HG03095 (cell line): ENCODE measurements at regions not wholly inside any gene's neighbourhood (a gene's known extent, or its start where the extent isn't known, plus 50 kb on each side); places are given as distances from the start of the nearest gene placed in this dataset.
A peak's percentile ranks its signal among the peaks of the same experiment; 100 is the strongest.
"Not testable (repeated sequence)": the region's sequence is repeated elsewhere in the genome, so short reads cannot be mapped to it uniquely, and the experiment has no call there.

ENCODE experiments used
- ATAC-seq: cut with Tn5 transposase; IDR thresholded peaks from one replicate; pipeline ENCODE4 v1.9.1; 2021; ENCODE audit warnings: moderate library complexity; ENCODE audit not compliant: unreplicated experiment

DNA sequence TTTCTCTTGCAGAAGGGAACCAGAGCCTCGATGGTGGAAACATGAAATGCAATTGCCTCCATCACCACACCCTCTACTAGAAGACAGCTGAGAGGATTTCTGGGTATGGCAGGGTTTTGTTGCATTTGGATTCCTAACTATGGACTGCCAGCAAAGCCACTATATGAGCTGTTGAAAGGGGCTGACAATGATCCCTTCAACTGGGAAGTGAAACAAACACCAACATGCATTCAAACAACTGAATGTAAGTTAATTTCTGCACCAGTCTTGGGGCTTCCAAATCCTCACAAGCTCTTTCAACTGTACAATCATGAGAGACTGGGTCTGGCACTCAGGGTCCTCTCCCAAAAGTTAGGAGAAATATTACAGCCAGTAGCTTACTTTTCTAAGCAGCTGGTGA lies 116.7 kb upstream of the PLCL2 start:
- ATAC-seq = no peak

DNA sequence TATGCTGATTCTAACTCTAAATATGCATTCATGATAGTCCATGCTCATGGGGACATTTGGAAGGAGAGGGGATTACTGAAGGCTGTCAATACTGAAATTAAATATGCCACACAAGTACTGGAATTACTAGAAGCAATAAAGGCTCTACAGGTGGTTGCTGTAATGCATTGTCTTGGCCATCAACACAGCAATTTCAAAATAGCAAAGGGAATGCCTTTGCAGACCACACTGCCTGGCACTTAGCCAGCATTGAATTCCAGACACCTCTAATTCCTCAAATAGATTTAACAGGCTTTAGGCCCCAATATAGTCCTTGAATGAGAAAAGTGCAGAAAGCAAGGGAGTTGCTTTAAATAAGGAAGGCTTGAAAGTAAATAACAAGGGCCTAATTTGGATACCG lies 115.8 kb upstream of the PLCL2 start:
- ATAC-seq = no peak

DNA sequence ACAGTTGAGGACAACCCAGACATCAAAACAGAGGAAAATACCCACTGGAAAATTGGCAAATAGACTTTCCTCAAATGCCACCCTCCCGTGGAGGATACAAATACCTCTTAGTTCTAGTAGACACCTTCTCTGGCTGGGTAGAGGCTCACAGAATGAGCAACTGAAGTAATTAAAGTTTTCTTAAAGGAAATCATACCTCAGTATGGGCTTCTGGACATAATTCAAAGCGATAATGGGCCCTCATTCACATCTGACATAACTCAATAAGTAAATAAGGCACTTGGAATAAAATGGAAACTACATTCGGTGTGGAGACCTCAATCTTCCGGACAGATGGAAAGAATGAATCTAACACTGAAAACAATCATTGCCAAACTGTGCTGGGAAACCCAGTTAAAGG lies 115.2 kb upstream of the PLCL2 start:
- ATAC-seq = no peak

DNA sequence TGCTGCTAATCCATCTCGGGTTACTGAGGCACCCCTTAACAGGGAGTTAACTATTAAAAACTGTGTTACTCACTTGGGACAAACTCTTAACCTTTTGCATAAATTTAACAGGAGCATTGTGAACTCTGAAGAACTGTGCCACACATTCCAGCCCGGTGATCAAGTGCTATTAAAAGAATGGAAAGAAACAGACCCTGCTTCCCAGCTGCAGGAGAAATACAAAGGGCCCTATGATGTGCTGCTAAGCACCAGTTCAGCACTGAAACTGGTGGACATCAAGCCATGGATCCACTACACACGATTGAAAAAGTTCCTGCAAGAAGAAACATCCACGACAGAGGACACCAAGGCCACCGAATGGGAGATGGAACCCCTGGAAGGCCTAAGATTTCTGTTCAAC lies 114.7 kb upstream of the PLCL2 start:
- ATAC-seq = no peak

DNA sequence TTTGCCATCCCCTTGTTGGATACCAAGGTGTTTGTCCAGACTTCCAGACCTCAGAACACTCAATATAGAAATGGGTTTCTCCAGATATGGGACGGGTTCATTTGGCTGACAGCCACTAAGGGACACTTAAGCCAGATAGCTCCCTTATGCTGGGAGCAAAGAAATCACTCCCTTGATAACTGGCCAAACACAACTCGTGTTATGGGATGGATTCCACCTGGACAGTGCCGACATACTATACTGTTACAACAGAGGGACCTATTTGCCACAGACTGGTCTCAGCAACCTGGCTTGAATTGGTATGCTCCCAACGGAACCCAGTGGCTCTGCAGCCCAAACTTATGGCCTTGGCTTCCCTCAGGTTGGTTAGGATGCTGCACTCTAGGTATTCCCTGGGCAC lies 114.0 kb upstream of the PLCL2 start:
- no peak for ATAC-seq

DNA sequence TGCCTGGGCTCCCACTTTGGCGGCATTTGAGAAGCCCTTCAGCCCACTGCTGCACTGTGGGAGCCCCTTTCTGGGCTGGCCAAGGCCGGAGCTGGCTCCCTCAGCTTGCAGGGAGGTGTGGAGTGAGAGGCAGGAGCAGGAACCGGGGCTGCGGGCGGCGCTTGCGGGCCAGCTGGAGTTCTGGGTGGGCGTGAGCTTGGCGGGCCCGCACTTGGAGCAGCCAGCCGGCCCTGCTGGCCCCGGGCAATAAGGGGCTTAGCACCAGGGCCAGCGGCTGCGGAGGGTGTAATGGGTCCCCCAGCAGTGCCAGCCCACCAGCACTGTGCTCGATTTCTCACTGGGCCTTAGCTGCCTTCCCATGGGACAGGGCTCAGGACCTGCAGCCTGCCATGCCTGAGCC lies 111.2 kb upstream of the PLCL2 start:
- ATAC-seq = not testable (repeated sequence)

DNA sequence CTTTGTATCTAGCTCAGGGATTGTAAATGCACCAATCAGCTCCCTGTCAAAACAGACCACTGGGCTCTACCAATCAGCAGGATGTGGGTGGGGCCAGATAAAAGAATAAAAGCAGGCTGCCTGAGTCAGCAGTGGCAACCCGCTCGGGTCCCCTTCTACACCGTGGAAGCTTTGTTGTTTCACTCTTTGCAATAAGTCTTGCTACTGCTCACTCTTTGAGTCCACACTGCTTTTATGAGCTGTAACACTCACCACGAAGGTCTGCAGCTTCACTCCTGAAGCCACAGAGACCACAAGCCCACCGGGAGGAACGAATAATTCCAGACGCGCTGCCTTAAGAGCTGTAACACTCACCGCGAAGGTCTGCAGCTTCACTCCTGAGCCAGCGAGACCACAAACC lies 110.2 kb upstream of the PLCL2 start:
- not testable (repeated sequence) for ATAC-seq

DNA sequence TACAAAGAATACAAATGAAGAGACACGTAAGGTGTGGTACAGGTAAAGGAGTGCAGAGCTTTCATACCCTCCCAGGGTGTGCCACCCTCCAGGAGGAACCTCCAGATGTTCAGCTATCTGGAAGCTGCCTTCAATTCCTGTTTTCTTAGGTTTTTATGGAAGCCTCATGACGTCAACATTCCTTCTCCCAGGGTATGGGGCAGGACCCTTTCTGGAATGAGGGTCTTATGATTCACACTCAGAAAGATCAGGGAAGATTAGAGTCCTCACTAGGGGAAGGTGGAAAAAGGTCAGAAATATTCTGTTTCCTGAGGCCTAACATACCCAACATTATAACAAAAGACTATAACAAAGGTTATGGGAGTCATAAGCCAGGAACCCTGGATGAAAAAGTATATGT lies 99.8 kb upstream of the PLCL2 start:
- ATAC-seq = no peak

DNA sequence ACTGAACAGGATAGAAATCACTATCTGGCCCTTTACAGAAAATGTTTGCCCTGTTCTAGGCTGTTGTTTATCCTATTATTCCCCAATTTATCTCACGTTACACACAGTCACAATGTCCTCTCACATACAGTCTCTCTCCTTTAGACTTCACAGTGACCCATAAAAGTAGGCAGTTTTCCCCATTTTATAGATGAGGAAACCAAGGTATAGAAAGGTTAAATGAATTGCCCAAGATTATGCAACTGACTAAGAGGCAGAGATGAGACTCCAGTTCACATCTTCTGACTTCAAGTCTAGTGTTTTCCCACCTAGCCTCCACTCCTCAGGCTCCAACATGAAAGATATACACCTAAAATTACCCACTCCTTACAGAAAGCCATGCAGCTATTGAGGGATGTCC lies 99.3 kb upstream of the PLCL2 start:
- no peak for ATAC-seq

DNA sequence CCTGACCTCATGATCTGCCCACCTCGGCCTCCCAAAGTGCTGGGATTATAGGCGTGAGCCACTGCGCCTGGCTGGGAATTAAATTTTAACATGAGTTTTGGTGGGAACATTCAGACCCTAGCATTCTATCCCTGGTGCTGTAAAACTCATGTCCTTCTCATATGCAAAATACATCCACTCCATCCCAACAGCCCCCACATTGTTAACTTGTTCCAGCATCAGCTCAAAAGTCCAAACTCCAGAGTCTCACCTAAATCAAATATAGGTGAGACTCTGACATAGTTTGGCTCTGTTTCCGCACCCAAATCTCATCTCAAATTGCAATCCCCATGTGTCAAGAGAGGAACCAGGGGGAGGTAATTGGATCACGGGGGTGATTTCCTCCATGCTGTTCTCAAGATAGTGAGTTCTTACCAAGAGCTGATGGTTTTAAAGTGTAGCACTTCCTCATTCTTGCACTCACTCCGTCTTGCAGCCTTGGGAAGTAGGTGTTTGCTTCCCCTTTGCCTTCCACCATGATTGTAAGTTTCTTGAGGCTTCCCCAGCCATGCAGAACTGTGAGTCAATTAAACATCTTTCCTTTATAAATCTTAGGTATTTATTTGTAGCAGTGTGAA lies 96.2 kb upstream of the PLCL2 start:
- no peak for ATAC-seq

DNA sequence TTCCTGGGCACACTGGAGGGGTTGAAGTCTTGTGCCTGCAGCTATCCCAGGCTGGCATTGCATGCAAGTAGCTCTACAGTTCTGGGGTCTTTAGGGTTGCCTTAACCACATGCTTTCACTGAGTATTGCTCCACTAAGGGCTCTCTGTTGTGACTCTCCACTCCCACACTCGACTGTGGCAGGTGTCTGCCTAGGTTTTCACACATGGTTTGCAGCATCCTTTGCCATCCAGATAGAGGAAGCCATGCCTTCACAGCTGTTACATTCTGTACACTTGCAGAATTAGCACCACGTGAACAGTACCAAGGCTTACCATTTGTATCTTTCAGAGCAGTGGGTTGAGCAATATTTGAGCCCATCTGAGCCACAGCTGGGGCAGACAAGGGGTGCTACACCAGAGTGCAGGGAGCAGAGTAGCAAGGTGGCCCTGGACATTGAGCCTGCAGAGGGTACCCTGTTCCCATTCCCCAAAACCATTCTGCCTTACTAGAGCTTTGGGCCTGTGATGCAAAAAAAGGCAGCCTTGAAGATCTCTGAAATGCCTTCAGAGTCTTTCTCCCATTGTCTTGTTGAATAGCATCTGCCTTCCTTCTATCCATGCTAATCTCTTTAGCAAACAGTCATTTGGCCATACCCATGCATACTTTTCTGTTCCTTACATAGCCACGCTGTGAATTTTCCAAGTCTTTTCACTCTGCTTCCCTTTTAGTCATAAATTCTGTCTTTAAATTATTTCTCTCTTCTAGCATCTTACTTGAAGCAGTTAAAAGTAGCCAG lies 95.2 kb upstream of the PLCL2 start:
- ATAC-seq = no peak

DNA sequence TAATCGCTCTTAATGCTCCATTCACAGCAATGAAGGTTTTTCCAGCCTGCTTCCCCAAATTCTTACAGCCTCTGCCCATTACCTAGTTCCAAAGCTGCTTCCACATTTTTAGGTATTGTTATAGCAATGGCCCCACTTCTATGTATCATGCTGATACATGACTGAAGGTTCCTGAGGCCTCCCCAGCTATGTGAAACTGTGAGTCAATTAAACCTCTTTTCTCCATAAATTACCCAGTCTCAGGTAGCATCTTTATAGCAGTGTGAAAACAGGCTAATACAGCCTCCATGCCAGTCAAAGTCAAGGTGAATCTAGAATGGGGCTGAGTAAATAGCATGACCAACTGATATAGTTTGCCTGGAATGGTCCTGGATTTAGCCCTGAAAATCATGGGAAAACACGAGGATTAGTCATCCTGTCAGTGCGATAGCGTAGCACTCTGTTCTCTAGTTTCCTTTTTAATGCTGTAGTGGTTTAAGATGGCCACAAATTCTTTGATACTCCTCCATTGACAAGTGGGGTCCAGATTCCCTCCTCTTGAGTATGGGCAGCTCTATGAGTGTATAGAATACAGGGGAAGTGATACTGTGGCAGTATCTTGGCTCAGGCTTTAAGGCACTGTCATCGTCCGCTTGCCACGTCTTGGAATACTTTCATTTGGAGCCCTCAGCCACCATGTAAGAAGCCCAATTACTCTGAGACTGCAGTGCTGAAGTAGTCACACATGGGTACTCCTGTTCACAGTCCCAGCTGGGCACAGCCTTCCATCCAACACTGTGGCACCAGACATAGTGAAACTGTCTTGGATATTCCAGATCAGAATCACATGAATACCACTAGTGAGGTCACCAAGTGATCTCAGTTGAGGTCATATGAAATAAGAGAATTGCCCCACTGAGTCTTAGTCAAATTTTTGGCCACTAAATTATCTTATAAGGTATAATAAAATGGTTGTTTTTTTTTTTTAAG lies 94.0 kb upstream of the PLCL2 start:
- ATAC-seq = no peak

DNA sequence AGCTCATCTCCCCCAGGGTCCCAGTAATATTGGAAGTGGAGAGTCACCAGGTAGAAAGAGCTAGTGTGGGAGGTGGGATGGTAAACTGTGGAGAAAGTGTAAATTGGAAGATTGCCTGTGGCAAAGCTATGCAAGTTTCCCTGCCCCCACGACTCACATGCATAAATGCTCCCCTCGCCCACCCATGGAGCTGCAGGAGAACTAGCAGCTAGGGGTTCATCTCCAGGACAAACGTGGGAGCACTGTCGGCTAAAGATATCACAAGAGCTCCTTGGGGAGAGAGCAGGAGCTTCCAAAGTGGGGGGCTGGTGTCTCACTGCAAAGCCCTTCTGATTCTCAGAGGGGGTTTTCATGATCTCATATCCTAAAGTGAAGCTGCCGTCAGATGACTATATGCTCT lies 91.4 kb upstream of the PLCL2 start:
- no peak for ATAC-seq

DNA sequence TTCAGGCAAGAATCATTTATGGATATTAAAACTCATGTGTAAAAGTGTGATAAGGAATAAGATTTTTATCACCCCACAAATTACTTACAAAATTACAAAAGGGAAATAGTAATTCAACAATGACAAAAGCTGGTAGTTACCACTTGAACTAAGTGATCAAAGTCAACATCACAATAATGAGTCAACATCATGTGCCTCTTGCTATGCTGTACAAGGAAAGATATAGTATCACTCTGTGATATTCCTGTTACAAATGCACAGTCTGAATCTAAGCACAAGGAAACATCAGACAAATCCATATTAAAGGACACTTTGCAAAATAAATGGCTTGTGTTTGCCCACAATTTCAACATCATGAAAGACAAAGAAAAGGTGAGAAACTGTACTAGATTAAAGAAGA lies 90.5 kb upstream of the PLCL2 start:
- no peak for ATAC-seq

DNA sequence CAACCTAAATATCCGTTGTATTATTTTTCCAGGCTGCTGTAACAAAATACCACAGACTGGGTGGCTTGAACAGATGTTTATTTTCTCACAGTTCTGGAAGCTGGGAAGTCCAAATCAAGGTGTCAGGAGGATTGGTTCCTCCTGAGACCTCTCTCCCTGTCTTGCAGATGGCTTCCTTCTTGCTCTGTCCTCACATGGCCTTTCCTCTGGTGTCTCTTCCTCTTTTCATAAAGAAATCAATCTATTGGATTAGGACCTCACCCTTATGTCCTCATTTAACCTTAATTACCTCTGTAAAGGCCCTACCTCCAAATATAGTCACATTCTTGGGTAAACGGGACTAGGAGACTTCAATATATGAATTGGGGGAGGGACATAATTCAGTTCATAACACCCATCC lies 89.2 kb upstream of the PLCL2 start:
- ATAC-seq = no peak

DNA sequence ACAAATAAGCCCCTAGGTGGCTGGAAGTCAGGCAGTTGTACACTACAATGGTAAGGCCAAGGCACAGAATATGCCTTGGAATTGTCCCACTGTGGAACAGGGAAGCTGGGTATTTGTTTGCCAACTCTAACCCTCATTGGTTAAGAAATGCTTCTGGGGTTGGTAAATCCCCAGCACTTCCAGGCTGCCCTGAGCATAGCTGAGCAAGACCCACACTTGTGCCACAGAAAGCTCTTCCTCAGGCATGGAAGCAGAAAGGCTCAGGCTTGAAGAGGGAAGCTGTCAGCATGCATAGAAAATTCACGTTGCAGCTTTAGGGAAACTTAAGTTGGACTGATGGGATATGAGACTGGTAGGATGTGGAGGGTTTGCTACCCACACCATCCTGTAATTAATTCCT lies 86.9 kb upstream of the PLCL2 start:
- no peak for ATAC-seq

DNA sequence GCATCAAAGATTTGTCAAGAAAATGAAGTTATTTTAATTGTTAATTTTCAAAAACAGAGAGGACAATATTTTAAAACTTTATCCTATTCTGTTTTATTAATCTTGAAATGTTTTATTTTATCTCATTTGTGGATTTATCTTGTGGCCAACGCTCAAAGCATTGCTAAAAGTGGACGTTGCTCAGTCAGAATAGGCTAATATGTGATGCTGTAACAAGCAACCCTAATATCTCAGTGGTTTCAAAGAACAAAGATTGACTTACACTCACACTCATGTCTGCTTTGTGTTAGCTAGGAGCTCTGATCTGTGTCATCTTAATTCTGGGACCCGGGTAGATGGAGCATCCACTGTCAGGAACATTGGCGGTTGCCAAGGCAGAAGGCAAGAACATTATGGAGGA lies 86.0 kb upstream of the PLCL2 start:
- no peak for ATAC-seq

DNA sequence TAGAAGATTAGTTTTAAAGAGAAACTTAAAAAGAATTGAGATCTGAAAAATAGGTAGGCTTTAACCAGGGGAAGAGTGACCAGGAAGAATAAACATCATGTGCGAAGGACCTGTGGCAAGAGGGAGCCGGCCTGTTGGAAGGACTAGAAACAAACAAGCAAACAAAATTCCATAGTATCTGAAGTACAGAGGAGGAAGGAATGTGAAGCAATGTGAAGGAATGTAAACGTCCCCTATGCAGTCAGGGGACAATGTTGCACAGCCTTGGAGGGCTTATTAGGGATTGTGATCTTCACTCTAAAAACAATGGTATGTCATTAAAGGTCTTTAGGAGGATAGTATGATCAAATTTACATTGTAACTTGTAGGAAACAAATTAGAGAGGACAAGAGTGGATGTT lies 84.4 kb upstream of the PLCL2 start:
- no peak for ATAC-seq

DNA sequence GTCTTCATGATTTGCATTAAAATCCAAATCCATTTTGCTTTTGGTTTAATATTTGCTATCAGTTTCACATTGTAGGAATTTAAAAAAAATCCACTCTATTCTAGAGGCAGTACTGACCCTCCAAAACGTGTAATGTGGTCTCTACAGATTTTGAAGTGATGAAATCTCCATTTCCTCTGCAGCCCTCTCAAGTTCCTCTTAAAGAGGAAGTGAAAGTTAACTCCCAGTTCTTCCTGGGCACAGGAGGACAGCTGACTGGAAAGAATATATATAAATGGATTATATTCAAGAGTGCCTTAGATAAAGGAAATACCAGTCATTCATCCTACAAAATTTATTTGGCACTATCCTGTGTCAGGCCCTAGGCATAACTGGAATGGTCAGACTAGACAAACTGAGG lies 83.5 kb upstream of the PLCL2 start:
- no peak for ATAC-seq

DNA sequence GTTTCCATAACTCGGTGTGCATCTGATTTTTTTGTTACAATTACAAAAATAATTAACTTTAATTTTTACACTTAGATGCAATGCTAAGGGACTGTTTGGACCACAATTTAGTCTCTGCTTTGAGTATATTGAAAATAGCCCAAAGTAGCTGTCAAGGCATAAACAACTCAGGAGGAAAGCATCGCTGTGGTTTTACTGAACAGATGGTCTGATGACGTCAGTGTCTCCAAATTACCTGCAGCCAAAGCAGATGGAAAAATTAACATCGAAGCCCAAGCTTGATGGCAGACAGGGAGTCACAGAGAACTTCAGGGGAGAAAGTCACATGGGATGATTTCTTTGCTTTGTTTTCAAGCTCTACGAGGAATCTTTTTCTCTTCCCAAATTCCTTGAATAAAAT lies 83.1 kb upstream of the PLCL2 start:
- ATAC-seq = no peak

DNA sequence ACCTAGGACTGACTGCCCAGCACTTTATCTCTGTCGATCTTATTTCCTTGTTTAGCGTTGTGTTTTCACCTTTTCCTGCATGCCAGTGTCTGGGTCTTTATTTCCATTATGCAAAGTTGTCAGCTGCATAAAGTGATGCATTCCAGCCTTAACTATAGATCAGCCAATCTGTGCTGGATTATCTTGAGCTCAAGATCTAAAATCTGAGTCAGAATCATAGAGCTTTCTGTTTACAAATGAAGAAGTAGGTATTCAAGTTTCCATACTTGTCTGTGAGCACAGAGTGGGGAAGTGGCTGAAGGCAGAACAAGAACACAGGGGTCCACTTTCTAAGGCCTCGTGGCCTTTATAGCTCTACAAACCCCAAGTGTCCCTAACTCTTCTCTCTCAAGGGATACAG lies 82.4 kb upstream of the PLCL2 start:
- ATAC-seq = peak; percentile 65

DNA sequence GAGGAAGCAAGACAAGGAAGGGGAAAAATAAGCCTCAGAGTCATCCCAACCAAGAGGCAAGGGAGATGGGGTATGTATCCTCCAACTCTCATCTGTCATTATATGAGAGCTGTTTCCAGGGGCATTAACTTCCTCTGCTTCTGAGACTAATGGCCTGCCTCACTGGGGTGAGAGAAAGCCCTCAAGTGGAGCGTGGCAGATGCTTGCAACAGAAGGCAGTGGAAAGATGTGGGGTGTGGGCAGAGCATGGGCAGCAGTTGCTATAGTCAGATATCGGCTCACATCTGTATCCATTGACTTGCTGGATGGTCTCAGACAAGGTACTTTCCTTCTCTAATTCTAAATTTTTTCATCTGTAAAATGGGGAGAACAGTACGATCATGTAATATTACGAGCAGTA lies 81.7 kb upstream of the PLCL2 start:
- ATAC-seq = no peak
